ENCODE measurements at regions not wholly inside any gene's neighbourhood (a gene's known extent, or its start where the extent isn't known, plus 50 kb on each side); places are given as distances from the start of the nearest gene placed in this dataset.

GRCh38 chr3:110795163-110795562 is 276.5 kb upstream of the NECTIN3 start:
- no peak for DNase-seq

- no peak for DNase-seq
Observed at GRCh38 chr3:110799271-110799670, 272.3 kb upstream of the NECTIN3 start.

GRCh38 chr3:110804856-110805255 is 266.8 kb upstream of the NECTIN3 start:
- DNase-seq: no peak

GRCh38 chr3:110806924-110807323 is 264.7 kb upstream of the NECTIN3 start:
- no peak for DNase-seq

GRCh38 chr3:110808630-110809029 is 263.0 kb upstream of the NECTIN3 start:
- DNase-seq: no peak

- DNase-seq: no peak
Observed at GRCh38 chr3:110810356-110810755, 261.3 kb upstream of the NECTIN3 start.

GRCh38 chr3:110811050-110811449 is 260.6 kb upstream of the NECTIN3 start:
- no peak for DNase-seq

GRCh38 chr3:110813541-110813940 is 258.1 kb upstream of the NECTIN3 start:
- DNase-seq: no peak

GRCh38 chr3:110814170-110815007 is 257.2 kb upstream of the NECTIN3 start:
- no peak for DNase-seq

GRCh38 chr3:110815008-110815583 is 256.5 kb upstream of the NECTIN3 start:
- no peak for DNase-seq

- no peak for DNase-seq
Observed at GRCh38 chr3:110816008-110816407, 255.6 kb upstream of the NECTIN3 start.

GRCh38 chr3:110821586-110821985 is 250.0 kb upstream of the NECTIN3 start:
- DNase-seq: no peak

GRCh38 chr3:110822971-110823370 is 248.6 kb upstream of the NECTIN3 start:
- DNase-seq: no peak

- no peak for DNase-seq
Observed at GRCh38 chr3:110846971-110847370, 224.6 kb upstream of the NECTIN3 start.

- DNase-seq: no peak
Observed at GRCh38 chr3:110849064-110849463, 222.6 kb upstream of the NECTIN3 start.

- no peak for DNase-seq
Observed at GRCh38 chr3:110851736-110852135, 219.9 kb upstream of the NECTIN3 start.

- no peak for DNase-seq
Observed at GRCh38 chr3:110855207-110855606, 216.4 kb upstream of the NECTIN3 start.

GRCh38 chr3:110856916-110857315 is 214.7 kb upstream of the NECTIN3 start:
- DNase-seq: no peak

- DNase-seq: no peak
Observed at GRCh38 chr3:110858549-110858948, 213.1 kb upstream of the NECTIN3 start.

GRCh38 chr3:110859336-110859735 is 212.3 kb upstream of the NECTIN3 start:
- no peak for DNase-seq

GRCh38 chr3:110859993-110860392 is 211.6 kb upstream of the NECTIN3 start:
- no peak for DNase-seq

- no peak for DNase-seq
Observed at GRCh38 chr3:110865934-110866333, 205.7 kb upstream of the NECTIN3 start.

- DNase-seq: no peak
Observed at GRCh38 chr3:110868106-110868505, 203.5 kb upstream of the NECTIN3 start.
